GM21526 (cell line): ENCODE measurements at regions not wholly inside any gene's neighbourhood (a gene's known extent, or its start where the extent isn't known, plus 50 kb on each side); places are given as distances from the start of the nearest gene placed in this dataset.
A peak's percentile ranks its signal among the peaks of the same experiment; 100 is the strongest.

ENCODE experiments used
- ATAC-seq: cut with Tn5 transposase; IDR thresholded peaks from one replicate; pipeline ENCODE4 v1.9.1; 2021; ENCODE audit warnings: moderate library complexity; ENCODE audit not compliant: unreplicated experiment, low FRiP score

DNA sequence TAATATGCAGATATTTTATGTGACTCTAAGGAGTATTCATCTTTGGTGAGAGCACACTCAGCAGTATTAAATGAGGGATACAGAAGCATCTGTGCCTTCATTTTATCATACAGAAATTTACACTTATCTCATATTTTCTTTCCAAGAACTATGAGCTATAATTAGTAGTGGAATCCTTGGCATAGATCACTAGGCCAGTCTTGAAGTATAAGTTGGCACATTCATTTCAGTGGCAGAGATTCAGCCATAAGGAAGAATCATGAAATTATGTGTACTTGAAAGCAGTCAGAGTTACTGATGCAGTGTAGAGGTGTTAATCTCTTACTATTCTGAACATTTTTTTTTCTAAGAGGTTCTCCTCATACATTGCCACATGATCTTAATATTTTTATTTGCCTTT lies 393.6 kb upstream of the GOLIM4 start:
- ATAC-seq, result no peak

DNA sequence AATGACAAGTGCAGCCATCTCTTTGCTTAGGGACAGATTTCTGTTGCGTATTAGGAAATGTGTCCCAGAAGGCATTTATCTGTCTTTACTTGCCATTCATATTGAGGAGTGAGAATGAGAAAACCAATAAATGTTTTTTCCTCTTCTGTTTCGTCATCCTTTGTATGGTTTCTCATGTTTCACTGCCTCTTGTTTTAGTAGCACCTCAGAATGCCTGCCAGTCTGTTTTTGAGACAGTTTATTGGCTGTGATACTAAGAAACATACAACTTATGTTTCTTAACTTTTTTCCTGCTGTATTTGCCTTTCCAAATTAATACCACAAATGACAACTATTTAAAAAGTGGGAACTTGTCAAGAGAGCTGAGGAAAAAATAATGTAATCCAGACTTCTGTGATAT lies 390.2 kb upstream of the GOLIM4 start:
- ATAC-seq, result no peak

DNA sequence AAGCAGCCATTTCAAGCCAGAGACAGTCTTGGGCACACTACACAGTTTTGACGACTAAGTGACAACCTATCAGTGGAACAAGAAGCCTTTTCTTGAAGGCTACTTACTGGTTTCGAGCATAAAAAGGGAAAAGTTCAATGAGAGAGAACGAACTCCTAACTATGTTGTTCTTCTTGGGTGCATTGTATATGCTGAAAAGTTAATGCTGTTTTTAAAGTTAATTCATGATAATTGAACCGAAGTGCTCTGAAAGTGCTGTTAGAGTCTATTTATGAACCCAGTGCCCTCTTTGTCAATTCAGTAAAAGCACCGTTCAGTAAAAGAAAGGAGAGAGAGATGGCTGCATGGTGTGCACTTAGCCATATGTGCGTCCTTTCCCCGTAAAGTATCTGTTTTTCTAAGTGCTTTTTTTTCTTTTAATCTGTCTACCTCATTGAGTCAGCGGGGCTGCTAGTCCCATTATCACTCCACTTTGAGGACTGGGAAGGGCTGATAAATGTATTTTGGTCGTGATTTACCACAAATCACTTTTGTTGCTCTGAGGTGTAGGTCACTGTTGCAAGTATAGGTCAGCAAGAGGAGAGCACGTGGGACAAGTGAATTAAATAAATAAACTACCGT lies 380.7 kb upstream of the GOLIM4 start:
- ATAC-seq, result no peak

- no peak for ATAC-seq
Measured at GRCh38 chr3:168475704-168476103, 380.0 kb upstream of the GOLIM4 start.

DNA sequence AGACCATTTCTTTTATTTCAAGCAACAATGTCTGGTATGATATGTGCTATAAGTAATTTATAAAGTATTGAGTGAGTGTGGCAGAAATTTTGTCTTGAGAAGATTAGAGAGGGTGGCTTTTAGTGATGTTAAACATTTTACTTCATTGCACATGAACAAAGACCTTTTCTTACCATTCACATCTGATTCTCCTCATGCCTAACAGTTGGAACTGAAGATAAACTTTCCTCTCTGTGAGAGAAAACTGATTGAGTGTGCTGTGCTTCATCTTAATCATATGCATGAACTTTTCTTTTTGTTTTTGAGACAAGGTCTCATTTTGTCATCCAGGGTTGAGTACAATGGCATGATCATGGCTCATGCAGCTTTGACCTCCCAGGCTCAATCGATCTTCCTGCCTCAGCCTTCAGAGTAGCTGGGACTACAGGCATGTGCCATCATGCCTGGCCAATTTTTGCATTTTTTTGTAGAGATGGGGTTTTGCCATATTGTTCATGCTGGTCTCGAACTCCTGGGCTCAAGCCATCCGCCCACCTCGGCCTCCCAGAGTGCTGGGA lies 377.7 kb upstream of the GOLIM4 start:
- ATAC-seq, result no peak

- no peak for ATAC-seq
Measured at GRCh38 chr3:168472783-168473182, 377.1 kb upstream of the GOLIM4 start.

DNA sequence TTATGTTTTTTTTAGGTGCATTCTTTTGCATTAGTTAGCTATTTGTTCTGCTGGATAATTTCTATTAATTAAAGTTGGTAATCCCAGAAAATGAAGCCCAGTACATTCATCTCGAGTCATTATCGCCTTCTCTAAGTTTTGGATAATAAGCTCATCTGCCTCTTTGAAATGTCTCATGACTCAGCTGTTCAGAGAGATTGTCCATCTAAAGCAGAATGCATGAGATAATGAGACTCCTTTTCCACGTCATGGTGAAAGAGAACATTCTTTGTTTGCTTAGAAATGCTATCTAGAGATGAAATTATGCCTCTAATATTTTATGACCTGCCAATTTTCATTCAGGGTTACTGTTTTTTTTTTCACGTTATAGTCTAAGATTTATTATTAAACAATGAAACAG lies 374.7 kb upstream of the GOLIM4 start:
- ATAC-seq, result no peak

DNA sequence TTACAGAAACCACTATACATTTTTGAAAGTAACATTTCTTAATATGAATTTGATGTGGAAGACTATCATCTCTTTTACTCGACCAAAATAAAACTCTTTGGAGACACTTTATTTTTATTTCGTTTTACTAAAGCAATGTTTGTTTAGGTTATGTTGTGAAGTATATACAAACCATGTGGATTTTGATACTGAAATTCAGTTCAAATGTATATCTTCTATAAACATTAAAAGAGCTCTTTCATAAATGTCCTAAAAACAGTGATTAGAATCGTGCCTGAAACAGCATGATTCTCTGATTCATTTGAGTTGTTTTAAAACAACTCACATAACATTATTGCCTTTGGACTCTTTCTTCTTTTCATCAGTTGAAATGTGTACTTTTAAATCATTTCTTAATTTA lies 373.7 kb upstream of the GOLIM4 start:
- ATAC-seq, result no peak

- ATAC-seq, result peak; percentile 86
Measured at GRCh38 chr3:168467115-168467714, 371.5 kb upstream of the GOLIM4 start.

DNA sequence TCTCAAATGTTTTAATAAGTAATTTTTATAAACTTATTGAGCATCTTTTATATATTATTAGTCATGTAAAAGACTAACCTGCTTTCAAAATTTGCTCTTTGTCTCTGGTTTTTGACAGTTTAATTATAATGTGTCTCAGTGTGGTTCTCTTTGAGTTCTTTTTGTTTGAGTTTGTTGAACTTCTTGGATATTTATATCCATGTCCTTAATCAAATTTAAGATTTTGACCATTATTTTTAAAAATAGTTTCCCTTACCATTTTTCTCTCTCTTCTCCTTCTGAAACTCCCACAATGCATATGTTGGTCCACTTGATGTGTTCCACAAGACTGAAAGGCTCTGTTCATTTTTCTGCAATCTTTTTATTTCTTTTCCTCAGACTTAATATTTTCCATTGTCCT lies 366.1 kb upstream of the GOLIM4 start:
- no peak for ATAC-seq

DNA sequence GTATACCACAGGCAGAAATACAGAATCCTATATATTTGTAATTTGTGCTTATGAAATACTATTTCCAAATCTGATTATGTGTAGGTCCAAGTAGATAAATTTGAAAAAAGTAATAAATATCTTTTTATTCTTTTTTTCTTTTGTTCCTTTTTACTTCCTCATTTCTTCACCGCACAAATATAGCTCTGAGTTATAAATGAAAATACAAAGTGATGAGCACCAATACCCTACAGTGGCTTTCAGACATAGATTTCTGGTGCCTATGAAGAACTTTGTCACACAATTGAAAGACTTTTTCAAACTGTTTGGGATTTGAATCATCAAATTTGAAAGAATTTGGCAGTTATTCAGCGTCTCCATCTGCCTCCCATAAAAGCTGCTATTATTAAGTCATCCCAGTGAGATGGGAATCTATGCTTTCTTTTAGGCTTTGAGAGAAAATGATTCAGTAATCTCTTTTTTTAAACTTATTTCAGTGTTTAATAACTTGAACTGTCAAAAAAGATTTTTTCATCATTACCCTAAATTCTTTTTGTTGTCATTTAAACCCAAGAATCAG lies 363.6 kb upstream of the GOLIM4 start:
- ATAC-seq, result no peak

GRCh38 chr3:168457954-168458539 lies 362.3 kb upstream of the GOLIM4 start:
- no peak for ATAC-seq

DNA sequence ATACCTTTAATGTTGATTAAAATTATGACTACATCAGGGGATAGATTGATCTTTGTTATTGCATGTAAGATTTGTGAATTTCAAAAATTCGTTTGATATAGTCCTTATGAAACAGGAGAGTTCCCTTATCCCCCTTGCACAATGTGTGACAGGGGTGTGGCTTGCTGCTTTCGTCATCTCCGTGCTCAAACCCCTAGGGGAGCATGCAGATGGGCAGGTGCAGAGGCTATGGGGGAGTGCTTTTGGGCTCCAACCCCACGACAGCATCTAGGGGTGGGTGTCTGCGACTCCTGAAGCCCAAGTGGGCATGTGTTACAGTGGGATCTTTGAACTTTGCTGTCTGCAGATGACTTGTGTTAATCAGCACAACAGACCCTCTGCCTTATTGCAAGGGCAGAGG lies 360.1 kb upstream of the GOLIM4 start:
- no peak for ATAC-seq

GRCh38 chr3:168453623-168454022 lies 357.9 kb upstream of the GOLIM4 start:
- no peak for ATAC-seq

DNA sequence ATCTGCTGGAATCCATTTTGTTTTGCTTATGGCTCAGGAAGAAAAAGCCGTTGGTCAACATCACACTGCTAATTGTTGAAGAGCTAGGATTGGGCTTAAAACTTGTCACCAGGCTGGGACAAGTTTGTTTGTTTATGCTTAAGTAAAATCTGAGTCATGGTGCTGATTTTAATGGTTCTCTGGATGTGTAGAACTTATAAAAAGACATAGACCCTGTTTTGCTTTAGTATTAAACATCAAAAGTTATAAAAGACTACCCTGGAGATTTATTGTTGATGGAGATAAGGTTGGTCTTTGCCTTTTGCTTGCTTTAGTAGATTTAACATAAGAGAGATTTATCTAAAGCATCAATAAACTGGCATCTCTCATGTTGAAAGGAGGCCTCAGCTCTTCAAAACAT lies 348.2 kb upstream of the GOLIM4 start:
- no peak for ATAC-seq

GRCh38 chr3:168442502-168442901 lies 346.8 kb upstream of the GOLIM4 start:
- ATAC-seq, result no peak

- ATAC-seq, result no peak
Measured at GRCh38 chr3:168436245-168436724, 340.6 kb upstream of the GOLIM4 start.

DNA sequence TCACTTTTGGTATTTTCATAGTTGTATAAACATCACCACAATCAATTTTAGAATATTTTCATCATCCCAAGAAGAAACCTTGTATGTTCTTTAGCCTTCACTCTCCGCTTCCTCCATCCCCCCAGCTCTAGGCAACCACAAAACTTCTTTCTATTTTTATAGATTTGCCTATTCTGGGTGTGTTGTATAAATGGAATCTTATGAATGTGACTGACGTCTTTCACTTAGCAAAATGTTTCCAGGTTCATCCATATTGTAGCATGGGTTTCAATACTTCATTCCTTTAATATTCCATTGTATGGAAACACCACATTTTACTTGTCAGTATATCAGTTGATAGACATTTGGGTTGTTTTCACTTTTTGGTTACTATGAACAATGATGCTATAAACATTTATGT lies 335.8 kb upstream of the GOLIM4 start:
- no peak for ATAC-seq

DNA sequence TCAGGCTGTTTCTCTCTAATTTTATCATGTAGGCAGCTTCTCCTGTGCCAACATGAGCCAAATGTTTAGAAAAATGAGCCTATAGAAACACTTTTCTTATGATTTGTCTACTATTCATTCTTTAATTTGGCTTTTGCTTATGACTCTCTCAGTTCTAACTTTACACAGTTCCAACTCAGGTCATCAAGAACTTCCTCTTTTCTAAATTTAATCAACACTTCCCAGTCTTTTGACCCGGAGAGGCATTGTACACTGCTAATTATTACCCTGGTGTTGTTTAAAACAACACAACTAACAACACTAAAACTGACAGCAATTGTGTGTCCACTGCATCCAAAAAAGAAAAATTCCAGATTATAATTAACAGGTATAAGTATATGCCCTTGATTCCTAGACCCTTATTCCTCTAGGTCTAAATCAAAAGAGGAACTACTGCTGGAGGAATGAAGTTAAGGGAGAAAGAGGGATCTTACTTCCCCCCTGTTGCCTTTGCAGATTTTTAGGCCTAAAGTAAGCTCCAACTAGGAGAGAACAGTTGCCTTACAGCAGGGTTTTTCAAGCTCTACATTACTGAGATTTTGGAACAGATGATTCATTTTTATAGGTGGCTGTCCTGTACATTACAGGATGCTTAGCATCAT lies 332.2 kb upstream of the GOLIM4 start:
- no peak for ATAC-seq

DNA sequence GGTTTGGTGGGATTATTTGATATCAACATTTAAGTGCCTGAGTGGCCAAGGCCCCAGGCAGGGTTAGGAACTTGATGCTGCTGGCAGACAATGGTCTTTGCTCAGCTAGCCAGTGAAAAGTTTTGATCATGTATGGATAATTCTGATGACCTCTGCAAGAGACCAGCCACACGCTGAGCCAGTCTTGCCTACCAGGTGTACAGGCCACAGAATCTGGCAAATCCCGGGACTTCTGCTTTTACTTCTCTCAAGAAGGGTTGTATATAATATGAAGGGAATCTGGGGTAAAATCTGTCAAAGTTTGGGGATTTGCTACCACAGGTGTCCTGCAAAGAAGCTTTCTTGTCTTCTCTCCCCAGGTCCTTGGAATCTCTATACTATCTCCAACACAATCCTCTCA lies 331.4 kb upstream of the GOLIM4 start:
- ATAC-seq, result no peak

- no peak for ATAC-seq
Measured at GRCh38 chr3:168425936-168426595, 330.3 kb upstream of the GOLIM4 start.
